ENCODE measurements at regions not wholly inside any gene's neighbourhood (a gene's known extent, or its start where the extent isn't known, plus 50 kb on each side); places are given as distances from the start of the nearest gene placed in this dataset.

GRCh38 chr15:46707452-46707851, 1009.9 kb upstream of the SEMA6D start:
- TF ChIP-seq CTCF (IDR thresholded peaks at IDR 0.05) (no peak), EZH2 (IDR thresholded peaks at IDR 0.05; ENCODE audit: borderline replicate concordance, insufficient read depth, low read depth, low read length, poor library complexity, severe bottlenecking) (no peak)

Measured in B cell (primary cell).